ENCODE measurements at regions not wholly inside any gene's neighbourhood (a gene's known extent, or its start where the extent isn't known, plus 50 kb on each side); places are given as distances from the start of the nearest gene placed in this dataset.
A peak's percentile ranks its signal among the peaks of the same experiment; 100 is the strongest.

DNA sequence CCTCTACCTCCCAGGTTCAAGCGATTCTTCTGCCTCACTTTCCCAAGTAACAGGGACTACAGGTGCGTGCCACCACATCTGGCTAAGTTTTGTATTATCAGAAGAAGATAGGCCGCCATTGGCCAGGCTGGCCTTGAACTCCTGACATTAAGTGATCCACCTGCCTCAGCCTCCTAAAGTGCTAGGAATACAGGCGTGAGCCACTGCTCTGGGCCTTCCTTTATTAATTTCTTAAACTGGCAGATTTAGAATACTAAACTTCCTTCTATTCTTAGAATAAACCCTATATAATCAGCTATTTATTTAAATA lies 86.6 kb downstream of the HFE start:
- no peak for DNase-seq (ENCODE audit: low spot score)
- peak overlapping the region; percentile 65 for H3K27ac ChIP-seq (ENCODE audit: low read depth, low read length, poor library complexity, severe bottlenecking)
- no TSS peak for BruUV-seq (replicated peaks)
- no peaks in the 10 kb centered on the region for H3K27me3 ChIP-seq (replicated peaks; ENCODE audit: insufficient read depth, low read depth, low read length, poor library complexity)
- no peaks in the 10 kb centered on the region for H3K9me3 ChIP-seq (ENCODE audit: low read depth, low read length, poor library complexity, severe bottlenecking)
- H3K4me3 ChIP-seq (ENCODE audit: low read depth, low read length, poor library complexity, severe bottlenecking) = peak overlapping the region; percentile 56
- peaks cover 31% of the 10 kb centered on the region for H3K4me1 ChIP-seq (ENCODE audit: insufficient read depth, low read length, poor library complexity, severe bottlenecking)
- TF ChIP-seq, protein P1, sequence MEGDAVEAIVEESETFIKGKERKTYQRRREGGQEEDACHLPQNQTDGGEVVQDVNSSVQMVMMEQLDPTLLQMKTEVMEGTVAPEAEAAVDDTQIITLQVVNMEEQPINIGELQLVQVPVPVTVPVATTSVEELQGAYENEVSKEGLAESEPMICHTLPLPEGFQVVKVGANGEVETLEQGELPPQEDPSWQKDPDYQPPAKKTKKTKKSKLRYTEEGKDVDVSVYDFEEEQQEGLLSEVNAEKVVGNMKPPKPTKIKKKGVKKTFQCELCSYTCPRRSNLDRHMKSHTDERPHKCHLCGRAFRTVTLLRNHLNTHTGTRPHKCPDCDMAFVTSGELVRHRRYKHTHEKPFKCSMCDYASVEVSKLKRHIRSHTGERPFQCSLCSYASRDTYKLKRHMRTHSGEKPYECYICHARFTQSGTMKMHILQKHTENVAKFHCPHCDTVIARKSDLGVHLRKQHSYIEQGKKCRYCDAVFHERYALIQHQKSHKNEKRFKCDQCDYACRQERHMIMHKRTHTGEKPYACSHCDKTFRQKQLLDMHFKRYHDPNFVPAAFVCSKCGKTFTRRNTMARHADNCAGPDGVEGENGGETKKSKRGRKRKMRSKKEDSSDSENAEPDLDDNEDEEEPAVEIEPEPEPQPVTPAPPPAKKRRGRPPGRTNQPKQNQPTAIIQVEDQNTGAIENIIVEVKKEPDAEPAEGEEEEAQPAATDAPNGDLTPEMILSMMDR (conservative IDR thresholded peaks at IDR 0.05; ENCODE audit: low read depth, low read length) = no peak
- TF ChIP-seq EZH2 (IDR thresholded peaks at IDR 0.05; ENCODE audit: borderline replicate concordance, low read depth, low read length, poor library complexity, severe bottlenecking) = no peak
- POLR2A ChIA-PET (ENCODE audit: low non-redundant PET) = interaction anchor here (0.6 to 1.1 kb wide), 5 partner anchors 18 to 155 kb away, joined by 3 to 5 read pairs (median 3); a partner anchor contains a TSS
- H3K36me3 ChIP-seq (ENCODE audit: insufficient read depth, low read length, poor library complexity, severe bottlenecking) = no peaks in the 10 kb centered on the region
- intact Hi-C loops (cut with micrococcal nuclease; ENCODE audit: unreplicated experiment) = loop anchor here (2.0 to 10.0 kb wide), 3 partner anchors 111 to 421 kb away; a partner anchor contains a TSS
- CTCF ChIA-PET = no interaction called here

- no TSS peak for BruUV-seq (replicated peaks)
- no peak for DNase-seq (ENCODE audit: low spot score)
- CTCF ChIA-PET = interaction anchor here (0.7 to 1.0 kb wide), 3 partner anchors 23 to 107 kb away, joined by 3 to 6 read pairs (median 3); a partner anchor contains a TSS
- Histone ChIP-seq H3K36me3 (ENCODE audit: insufficient read depth, low read length, poor library complexity, severe bottlenecking) (no peaks in the 10 kb centered on the region), H3K9me3 (ENCODE audit: low read depth, low read length, poor library complexity, severe bottlenecking) (no peaks in the 10 kb centered on the region), H3K27ac (ENCODE audit: low read depth, low read length, poor library complexity, severe bottlenecking) (peak overlapping the region; percentile 65), H3K4me1 (ENCODE audit: insufficient read depth, low read length, poor library complexity, severe bottlenecking) (peaks cover 31% of the 10 kb centered on the region), H3K4me3 (ENCODE audit: low read depth, low read length, poor library complexity, severe bottlenecking) (peak overlapping the region; percentile 5), H3K27me3 (replicated peaks; ENCODE audit: insufficient read depth, low read depth, low read length, poor library complexity) (no peaks in the 10 kb centered on the region)
- TF ChIP-seq, protein P1 (conservative IDR thresholded peaks at IDR 0.05; ENCODE audit: low read depth, low read length) = no peak
- TF ChIP-seq EZH2 (IDR thresholded peaks at IDR 0.05; ENCODE audit: borderline replicate concordance, low read depth, low read length, poor library complexity, severe bottlenecking) = no peak
- POLR2A ChIA-PET (ENCODE audit: low non-redundant PET) = no interaction called here
- intact Hi-C loops (cut with micrococcal nuclease; ENCODE audit: unreplicated experiment) = loop anchor here (2.0 to 10.0 kb wide), 3 partner anchors 110 to 420 kb away; a partner anchor contains a TSS
Measured at GRCh38 chr6:26175033-26175427, 87.8 kb downstream of the HFE start.

DNA sequence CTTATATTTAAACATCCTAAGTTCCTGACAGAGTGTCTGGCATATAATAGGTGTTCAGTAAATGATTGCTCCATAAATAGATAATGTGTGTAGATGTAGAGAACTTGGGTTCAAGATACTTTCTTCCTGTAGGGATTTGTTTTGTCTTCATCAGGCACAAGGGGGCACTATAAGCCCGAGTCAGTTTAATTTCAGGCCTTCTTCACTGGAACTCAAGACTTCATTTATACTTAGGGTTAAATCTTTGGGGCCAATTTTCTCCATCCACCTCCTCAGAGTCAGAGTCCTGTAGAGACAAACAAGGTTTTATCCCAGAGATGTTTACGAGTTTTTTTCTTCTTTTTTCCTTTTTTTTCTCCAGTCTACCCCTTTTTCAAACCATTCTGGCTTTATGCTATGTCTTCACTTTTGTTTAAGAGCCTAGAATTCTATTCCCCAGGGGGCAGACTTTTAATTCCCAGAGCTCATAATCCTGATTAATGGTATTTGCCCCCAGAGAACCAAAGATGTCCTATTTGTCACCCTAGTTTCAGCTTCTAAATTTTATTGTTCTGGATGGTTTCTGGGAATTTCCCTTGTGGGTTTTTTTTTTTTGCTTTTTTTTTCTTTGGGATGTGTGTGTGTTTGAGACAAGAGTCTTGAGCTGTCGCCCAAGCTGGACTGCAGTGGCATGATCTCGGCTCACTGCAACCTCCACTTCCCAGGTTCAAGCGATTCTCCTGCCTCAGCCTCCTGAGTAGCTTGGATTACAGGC lies 88.4 kb downstream of the HFE start:
- peak overlapping the region; percentile 27 for H3K27ac ChIP-seq (ENCODE audit: low read depth, low read length, poor library complexity, severe bottlenecking)
- peak; percentile 88 for DNase-seq (ENCODE audit: low spot score)
- no TSS peak for BruUV-seq (replicated peaks)
- H3K4me1 ChIP-seq (ENCODE audit: insufficient read depth, low read length, poor library complexity, severe bottlenecking) = peaks cover 27% of the 10 kb centered on the region
- H3K9me3 ChIP-seq (ENCODE audit: low read depth, low read length, poor library complexity, severe bottlenecking) = no peaks in the 10 kb centered on the region
- no peaks in the 10 kb centered on the region for H3K36me3 ChIP-seq (ENCODE audit: insufficient read depth, low read length, poor library complexity, severe bottlenecking)
- CTCF ChIA-PET = interaction anchor here (0.6 to 1.0 kb wide), 10 partner anchors 13 to 957 kb away, joined by 3 to 10 read pairs (median 4); a partner anchor contains a TSS
- intact Hi-C loops (cut with micrococcal nuclease; ENCODE audit: unreplicated experiment) = loop anchor here (2.0 to 10.0 kb wide), 3 partner anchors 109 to 419 kb away; a partner anchor contains a TSS
- POLR2A ChIA-PET (ENCODE audit: low non-redundant PET) = interaction anchor here (0.7 to 1.0 kb wide), 2 partner anchors 40 to 41 kb away, joined by 9 to 11 read pairs; a partner anchor contains a TSS
- peak overlapping the region; percentile 5 for H3K4me3 ChIP-seq (ENCODE audit: low read depth, low read length, poor library complexity, severe bottlenecking)
- no peaks in the 10 kb centered on the region for H3K27me3 ChIP-seq (replicated peaks; ENCODE audit: insufficient read depth, low read depth, low read length, poor library complexity)
- TF ChIP-seq, protein P1 (conservative IDR thresholded peaks at IDR 0.05; ENCODE audit: low read depth, low read length) = peak; percentile 79
- TF ChIP-seq EZH2 (IDR thresholded peaks at IDR 0.05; ENCODE audit: borderline replicate concordance, low read depth, low read length, poor library complexity, severe bottlenecking) = no peak

Measured in A673 (cell line).